GM19025 (cell line): ENCODE measurements at regions not wholly inside any gene's neighbourhood (a gene's known extent, or its start where the extent isn't known, plus 50 kb on each side); places are given as distances from the start of the nearest gene placed in this dataset.
"Not testable (repeated sequence)": the region's sequence is repeated elsewhere in the genome, so short reads cannot be mapped to it uniquely, and the experiment has no call there.

Source experiments
- ATAC-seq: cut with Tn5 transposase; IDR thresholded peaks from one replicate; pipeline ENCODE4 v1.9.1; 2021; ENCODE audit warnings: mild to moderate bottlenecking, low read depth, moderate library complexity; ENCODE audit not compliant: unreplicated experiment

DNA sequence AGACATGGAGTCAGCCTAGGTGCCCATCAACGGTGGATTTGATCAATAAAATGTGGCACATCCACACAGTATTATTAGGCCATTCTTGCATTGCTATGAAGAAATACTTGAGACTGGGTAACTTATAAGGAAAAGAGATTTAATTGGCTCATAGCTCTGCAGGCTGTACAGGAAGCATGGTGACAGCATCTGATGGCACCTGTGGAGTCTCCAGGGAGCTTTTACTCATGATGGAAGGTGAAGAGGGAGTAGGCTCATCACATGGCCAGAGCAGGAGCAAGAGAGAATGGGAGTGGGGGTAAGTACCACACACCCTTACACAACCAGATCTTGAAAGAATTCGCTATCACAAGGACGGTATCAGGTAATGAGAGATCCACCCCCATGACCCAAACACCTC, 1756.7 kb upstream of the DEFB115 start:
- not testable (repeated sequence) for ATAC-seq

DNA sequence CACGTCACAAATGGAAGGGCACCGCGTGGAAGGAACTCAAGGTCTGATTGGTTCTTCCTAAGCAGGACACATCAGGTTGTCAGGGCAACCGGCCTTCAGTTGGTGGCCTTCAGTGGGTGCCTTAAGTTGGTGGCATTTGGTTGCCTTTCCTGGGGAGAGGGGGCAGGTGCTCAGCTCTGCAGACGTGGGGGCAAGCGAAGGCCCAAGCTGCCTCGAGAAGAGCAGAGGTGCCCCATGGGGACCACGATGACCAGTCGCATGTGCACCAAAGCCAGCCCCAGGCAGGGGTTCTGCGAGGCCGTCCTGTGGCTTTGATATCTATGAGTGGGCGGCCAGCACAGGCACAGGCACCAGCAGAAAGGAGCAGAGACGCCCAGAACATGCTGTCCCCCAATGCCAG, 1742.8 kb upstream of the DEFB115 start:
- not testable (repeated sequence) for ATAC-seq

DNA sequence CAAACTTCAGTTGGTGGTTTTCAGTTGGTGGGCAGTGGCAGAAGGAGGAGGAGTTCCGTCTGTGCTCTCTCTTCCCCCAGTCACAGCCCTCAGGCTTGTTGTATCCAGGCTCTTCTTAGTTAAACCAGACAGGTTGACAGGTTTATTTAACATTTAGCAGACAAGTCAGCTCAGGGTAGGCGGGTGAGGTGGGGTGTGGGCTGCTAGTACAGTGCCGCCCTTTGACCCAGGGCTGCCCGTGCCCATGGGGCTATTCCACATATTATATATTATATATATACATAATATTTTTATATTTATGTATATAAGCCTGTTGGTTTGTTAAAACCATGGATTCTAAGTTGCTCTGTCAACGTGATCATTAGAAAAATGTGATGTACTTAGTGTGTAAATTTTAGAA, 1740.6 kb upstream of the DEFB115 start:
- ATAC-seq: not testable (repeated sequence)

DNA sequence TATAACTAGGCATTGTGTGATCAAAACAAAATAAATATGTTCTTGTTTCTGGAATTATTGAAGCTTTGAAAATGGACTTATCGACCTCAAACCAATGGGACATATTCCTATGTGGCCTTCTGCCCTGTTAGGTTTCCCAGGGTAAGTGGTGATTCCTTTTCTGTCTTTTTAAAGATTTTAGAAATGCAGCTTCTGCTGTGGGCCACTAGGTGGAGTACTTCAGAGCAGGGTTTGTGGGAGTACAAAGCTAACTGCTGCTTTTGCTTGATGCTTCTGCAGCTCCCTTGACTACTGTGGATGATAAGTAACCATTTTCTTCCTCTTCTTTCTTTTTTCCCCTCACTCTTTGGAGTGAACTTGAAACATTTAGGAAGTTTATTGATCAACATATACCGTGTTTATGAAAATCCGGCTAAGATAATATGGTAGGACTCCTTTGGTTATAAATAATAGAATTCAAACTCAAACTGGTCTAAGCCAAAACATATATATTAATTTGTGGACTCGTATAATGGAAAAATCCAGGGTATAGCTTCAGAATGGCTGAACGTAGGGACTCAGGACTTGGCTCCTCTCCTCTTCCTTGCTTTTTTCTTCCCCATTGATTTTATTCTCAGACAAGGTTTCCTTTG, 1737.7 kb upstream of the DEFB115 start:
- ATAC-seq: not testable (repeated sequence)

DNA sequence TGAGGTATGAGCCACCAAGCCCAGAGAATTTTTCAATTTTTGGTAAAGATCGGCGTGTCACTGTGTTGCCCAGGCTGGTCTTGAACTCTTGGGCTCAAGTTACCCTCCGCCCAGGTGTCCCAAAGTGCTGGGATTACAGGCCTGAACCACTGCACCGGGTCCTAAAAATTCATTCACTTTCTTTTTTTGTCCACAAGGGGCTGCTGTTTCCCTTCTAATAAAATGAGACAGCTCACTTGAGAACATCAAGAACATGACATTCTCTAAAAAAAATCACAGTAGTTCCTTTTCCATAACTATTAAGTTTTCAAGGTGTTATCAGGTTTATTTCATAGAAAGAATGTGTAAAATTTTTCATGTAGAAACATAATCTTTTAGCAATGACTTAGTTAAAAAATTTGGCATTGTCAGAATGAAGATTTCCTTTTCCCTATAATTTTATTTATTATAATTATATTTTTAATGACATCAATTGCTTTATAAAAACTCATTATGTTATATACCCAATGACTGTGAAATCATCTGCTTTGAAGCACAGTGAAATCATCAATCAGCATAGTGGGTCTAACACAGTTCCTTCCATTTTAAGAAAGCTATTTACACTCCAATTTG, 1723.8 kb upstream of the DEFB115 start:
- ATAC-seq: not testable (repeated sequence)

DNA sequence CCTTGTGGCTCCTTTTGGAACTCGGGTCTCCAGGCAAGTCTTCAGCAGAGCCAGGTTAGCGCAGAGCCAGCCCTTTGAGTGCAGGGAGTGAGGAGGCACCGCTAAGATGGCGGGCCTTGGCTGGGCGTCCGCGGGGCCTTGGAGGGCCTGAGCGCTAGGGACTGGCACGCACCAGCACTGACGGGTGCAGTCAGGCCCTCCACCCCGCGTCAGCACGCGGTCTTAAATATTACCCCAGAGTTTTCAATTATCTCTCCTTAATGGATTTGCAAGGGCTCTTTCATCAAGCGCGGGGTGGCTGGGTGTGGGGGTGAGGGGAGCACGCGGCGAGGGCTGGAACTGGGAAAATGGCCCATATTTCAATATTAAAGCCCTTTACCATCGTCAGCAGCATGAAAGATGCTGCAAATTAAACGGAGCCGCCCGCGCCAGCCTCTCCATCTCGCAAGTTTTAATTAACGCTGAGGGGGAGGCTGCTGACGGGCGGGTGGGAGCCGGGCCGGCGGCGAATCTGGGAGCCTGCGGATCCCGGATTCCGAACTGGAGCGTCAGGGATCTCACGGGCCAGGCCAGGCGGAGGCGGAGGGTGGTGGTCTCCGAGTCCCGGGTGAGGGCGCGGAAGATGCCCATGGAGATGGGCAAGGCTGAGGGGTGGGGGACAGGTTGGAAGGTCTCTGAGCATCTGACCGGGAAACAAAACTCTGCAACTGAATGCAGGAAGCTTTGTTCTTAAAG, 1690.4 kb upstream of the DEFB115 start:
- ATAC-seq: not testable (repeated sequence)

DNA sequence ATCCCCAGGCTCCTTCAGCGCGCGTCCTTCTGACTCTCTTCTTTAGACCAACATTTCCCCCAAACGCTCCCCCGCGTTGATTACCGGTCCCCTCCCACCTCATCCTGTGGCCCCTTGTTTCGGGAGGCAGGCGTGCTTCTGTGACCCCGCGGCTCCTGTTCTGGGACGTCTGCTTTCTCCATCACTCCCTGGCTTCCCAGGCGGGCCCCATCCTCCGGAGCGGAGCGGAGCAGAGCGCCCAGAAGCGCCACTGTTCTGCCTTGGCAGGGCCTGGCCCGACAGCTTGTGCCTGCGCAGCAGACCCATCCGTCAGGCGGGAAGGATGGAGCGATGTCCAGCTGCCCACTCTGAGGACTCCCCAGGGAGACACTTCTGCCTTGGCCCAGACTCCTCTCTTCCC, 1689.8 kb upstream of the DEFB115 start:
- ATAC-seq: not testable (repeated sequence)

DNA sequence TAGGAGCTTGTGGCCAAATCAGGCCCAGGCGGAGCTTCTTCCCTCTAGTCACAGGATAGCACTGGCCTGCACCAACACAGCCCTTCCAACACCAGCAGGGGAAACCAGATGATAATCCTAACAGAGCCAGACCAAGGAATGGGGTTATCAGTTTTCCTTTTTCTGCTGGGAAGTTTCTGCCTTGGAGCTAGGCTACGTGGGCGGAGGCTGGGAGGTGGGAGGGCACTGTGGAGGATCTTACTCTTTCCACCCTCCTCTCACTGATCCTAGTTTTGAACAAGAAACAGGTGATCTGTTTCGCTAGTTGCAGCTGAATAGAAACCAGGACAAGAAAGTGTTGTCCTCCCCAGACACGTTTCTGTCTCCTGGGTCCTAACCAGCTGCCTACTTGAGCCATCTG, 1687.3 kb upstream of the DEFB115 start:
- not testable (repeated sequence) for ATAC-seq

DNA sequence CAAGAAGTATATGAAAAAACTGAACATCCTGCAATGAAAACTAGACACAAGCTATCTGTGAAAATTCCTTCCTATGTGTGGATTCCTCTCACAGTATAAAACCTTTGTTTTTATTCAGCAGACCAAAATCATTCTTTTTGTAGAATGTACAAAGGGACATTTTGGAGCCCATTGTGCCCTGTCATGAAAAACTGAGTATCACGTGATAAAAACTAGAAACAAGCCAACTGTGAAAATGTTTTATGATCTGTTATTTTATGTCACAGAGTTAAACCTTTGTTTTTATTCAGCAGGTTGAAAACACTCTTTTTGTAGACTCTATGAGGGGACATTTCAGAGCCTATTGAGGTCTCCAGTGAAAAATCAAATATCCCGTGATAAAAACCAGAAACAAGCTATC, 1667.9 kb upstream of the DEFB115 start:
- not testable (repeated sequence) for ATAC-seq

DNA sequence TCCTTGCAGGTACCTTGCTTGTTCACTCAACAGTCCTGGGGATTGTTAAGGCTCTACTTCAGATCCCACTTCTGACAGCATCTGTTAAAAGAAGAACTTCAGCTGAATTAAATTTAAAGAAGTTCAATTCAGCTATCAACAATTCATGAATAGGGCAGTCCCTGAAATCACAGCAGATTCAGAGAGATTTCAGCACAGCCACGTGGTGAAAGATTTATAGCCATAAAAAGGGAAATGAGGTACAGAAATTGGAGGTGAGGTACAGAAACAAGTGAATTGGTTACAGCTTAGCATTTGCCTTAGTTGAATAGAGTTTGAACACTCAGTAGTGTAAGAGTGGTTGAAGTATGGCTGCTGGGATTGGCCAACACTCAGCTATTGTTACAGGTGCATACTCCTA, 1653.3 kb upstream of the DEFB115 start:
- not testable (repeated sequence) for ATAC-seq

DNA sequence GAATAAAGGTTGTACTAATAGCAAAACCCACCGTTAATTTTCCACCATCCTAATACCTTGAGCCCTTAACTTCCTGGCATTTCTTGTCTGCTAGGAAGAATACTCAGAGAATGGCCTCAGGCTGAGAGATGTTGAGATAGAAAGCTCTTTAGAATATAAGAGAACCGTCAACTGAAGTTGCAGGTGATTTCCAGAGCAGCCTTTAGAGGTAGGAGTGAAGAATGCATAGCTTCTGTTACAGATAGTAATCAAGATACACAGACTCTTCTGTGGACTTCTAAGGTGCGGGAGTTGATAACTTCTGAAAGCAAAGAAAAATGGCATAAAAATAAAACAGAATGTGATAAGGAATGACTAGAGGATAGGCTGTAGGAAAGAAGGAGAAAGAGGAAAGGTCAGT, 1651.3 kb upstream of the DEFB115 start:
- ATAC-seq: not testable (repeated sequence)

DNA sequence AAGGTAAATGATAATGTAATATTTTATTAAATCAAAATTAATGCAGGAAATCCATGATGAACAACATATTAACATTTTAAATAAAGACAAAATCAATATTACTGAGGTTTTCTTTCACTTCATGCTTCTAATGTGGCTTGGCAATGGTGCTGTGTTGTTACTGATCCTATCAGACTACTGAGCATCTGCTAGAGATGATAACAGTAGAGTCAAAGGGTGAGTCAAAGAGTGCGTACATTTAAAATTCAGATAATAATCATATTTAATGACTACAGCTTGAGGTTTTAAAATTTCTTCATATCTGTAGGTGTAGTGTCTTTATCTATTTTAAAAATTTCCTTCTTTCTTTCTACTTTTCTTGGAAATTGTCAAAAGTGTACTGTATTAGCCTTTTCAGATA, 1628.1 kb upstream of the DEFB115 start:
- not testable (repeated sequence) for ATAC-seq
